Fibroblast of skin of left biceps (primary cell): ENCODE measurements at regions not wholly inside any gene's neighbourhood (a gene's known extent, or its start where the extent isn't known, plus 50 kb on each side); places are given as distances from the start of the nearest gene placed in this dataset.
A peak's percentile ranks its signal among the peaks of the same experiment; 100 is the strongest.

ENCODE experiments used
- DNase-seq, 2 experiments: peaks; one replicate each; pipeline ENCODE4 v3.0.0-alpha.2; 2013; ENCODE audit warnings: low read depth in 2 of 2

DNA sequence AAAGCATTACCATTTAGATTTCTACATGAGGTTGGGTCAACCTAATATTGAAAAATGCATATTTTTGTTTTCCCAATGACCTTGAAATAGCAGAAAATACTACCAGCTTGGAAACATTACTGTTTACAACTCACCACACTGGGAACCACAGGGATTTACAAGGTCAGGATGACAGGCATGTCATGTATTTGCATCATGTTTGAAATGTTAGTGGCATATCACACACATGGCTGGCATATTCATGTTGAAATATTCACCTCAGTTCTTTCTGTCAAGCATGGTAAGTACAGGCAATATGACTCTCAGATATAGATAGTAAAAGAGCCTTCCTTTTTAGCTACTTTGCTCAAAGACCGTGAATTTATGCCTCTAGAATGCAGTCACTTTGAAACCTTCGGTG, 593.5 kb downstream of the NOVA1 start:
- DNase-seq: no peak

DNA sequence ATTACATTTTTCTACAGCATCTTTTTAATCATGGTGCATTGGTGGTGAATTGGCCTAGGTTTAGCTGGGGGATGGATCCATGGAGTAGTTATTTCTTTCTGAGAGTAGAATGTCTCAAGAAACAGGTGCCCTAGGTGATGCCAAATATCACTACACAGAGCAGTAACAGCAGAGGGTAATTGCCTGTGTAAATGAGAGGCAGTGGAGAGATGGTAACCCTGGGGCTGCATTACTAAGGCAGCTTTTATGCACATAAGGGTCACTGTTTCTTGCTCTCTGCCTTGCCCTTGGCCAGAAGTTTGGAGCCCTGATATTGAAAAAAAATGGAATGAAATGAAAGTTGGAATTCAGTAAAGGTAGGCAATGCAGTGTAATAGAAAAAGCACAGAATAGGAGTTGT, 604.0 kb downstream of the NOVA1 start:
- DNase-seq: no peak

DNA sequence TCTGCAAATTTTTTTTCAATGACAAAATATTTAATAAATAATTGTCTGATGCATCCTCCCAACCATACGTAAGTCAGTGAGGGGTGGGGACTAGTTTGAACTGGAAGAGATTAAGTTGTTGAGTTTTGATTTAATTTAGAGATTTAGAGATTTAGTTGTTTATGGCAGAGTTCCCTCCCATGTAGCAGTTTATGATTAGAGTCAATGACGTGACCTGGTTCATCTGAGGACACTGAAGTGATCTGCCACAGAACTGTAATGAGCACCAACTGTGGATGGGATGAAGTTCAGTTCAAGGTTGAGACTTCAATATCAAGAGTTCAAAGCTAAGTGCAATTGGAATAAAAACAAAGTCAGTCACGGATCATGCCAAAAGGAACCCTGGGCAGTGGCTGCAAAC, 609.3 kb downstream of the NOVA1 start:
- no peak for DNase-seq

GRCh38 chr14:25955772-25956171, 642.1 kb downstream of the NOVA1 start:
- DNase-seq: no peak

DNA sequence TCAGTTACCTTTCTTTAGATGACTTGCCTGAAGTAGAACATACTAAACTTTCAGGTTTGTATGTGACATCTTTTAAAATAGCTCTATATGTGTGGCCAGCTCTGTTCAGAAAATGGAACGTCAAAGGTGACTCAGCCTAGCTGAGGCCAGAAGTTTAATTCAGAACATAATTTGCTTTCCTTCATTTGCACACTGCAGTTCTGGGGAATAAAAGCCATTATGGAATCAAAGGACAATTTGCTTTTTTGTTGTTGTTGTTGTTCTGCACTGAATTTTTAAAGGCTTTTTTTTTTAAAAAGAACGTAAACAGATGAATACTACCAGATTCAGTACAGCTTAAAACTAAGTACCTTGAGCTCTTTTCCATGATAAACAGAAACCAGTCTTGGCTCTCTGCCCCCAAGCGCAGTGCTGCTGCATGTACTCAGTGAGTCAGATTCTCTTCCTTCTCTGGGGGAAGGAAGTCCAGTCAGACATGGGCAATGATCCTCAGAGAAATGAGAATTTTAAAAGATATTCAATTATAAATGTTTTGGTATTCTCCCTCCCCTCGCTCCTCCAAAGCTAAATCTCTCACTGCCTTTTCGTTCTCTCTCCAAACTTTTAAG, 644.2 kb downstream of the NOVA1 start:
- peak; percentile 47 to 49 for DNase-seq

DNA sequence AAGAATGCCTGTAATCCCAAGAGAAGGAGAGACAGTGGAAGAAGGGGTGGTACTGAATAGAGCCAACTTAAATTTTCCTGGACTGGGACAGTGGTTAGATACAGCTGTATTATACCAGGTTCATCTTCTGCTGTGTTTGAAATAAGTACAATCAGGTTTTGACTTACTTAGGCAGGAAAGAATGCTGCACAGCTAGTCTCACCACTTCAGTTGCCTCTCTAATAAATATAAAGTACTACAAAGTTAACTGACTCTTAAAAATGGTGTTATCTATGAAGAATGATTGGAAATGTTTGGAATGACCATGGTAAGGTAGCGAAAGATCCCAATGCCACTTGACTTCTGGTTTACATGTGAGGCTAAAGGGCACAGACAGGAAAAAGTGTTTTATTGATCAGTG, 652.1 kb downstream of the NOVA1 start:
- no peak for DNase-seq

DNA sequence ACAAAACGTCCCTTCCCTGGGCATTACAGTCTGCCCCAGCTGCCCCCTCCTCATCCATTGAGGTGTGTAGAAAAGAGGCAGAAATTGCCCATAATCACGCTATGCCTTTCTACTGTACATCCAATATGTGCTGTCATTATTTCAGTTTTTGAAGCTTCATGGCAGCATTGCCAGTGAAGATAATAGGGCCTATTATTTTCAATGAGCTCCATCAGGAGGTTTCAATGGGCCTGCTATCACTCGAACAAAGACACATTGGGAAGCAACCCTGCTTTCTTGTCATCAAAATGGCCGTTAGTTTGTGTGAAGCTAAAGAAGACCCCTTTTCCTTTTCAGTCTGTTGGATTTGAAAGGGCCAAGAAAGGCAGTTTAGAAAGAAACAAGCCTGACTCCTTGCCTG, 653.8 kb downstream of the NOVA1 start:
- DNase-seq: no peak

GRCh38 chr14:25943329-25943728, 654.5 kb downstream of the NOVA1 start:
- DNase-seq: no peak

- no peak for DNase-seq
These were observed 655.7 kb downstream of the NOVA1 start for GRCh38 chr14:25942090-25942489.

- DNase-seq: no peak
These were observed 664.1 kb downstream of the NOVA1 start for GRCh38 chr14:25933731-25934130.

GRCh38 chr14:25929881-25930615, 667.8 kb downstream of the NOVA1 start:
- DNase-seq: no peak

GRCh38 chr14:25911831-25912230, 686.0 kb downstream of the NOVA1 start:
- no peak for DNase-seq

- DNase-seq: no peak
These were observed 688.6 kb downstream of the NOVA1 start for GRCh38 chr14:25909045-25909747.

GRCh38 chr14:25908277-25909044, 689.4 kb downstream of the NOVA1 start:
- no peak for DNase-seq

GRCh38 chr14:25904446-25904845, 693.4 kb downstream of the NOVA1 start:
- DNase-seq: no peak

DNA sequence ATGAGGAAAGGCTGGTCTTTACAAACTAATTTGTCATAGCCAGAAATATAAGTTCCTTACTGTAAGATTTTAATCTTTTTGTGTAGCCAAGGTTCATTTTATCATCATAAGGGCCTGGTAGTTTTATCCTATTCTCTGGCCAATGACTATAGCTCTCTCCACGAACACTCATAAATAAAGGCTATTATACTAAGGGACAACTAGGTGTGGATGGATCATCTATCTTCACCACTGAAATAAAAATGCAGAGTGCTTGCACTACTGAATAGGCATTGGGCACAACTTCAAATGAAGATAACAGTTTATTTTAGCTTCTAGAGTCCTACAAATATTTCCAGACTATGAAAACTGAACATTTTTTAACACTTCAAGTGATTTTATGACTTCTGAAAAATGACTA, 698.6 kb downstream of the NOVA1 start:
- DNase-seq: no peak

DNA sequence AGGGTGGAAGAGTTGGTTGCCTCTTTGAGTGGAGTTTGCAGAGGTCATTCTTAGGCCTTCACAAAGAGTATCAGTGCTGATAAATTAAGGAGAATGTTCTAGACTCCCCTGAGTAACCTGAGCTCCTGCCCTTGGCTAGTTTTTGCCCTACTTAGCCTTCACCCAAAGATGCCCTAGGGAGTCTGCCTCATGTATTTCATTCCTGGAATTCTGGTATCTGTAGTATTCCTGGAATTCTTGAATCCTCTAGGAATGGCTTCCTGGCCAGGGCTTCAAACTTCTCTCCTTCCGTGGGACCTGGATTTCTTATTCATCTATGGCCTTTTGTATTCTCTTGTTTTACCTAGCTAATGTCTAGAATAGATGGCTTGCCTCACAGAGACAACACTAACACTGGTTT, 701.1 kb downstream of the NOVA1 start:
- DNase-seq: no peak

DNA sequence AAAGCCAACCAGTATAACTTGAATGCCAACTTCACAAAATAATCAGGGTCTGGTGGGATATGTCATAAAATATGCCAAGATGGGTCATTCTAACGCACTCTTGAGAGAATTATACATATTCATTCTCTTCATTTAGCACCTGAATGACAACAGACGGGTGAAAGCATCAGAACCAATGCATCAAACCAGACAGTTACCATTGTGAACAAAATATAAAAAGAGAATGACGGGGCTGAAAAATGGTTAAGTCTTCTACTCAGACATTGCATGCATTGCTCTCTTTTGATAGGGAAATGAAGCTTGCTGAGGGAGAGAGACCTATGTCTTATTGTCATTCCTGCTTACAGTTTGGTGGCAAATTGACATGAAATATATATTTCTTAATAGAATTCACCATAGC, 702.1 kb downstream of the NOVA1 start:
- no peak for DNase-seq

DNA sequence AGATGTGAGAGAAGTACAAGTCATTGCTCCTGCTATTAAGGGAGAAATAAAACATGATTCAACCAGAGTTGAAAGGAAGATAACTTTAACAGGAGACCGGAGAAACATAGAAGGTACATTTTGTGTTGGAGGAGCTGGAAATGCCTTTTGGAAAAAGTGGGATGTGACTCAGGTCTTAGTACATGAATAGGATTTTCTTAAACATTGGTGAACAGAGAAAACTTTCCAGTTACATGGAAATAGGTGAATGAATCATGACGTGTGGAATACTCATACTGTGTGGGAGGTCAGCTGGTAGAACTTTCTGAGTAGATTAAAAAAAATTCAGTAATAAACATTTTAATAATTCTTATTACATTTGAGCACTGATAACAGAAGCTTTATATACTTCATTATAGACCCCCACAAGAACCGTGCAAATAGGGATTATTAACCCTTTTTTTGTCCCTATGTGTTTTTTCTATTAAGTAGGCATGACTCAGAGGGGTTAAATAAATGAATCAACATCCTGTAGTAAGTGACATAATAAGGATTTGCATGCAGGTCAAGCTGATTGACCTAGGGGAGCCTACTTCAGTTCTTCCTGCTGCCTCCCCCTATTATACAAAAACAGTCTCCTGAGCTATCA, 710.5 kb downstream of the NOVA1 start:
- DNase-seq: no peak

- no peak for DNase-seq
These were observed 713.2 kb downstream of the NOVA1 start for GRCh38 chr14:25884657-25885056.

GRCh38 chr14:25882899-25883298, 714.9 kb downstream of the NOVA1 start:
- no peak for DNase-seq

DNA sequence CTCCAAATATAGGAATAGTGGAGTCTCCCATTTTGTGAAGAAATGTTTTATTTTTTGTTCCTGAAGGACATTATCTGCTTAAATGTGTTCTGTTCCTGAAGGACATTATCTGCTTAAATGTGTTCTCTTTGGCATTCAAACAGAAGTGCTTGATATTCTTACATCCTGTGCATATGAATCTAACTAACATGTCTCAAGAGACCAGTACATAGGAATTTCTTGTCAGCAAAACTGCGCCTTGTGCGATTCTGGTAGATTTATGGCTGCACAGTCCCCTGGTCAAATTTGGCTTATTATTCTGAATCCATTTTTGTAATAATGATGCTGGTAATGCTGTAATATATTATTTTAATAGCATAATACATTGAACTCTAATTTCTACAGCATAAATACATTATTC, 722.4 kb downstream of the NOVA1 start:
- no peak for DNase-seq
